Fibroblast of lung (primary cell): ENCODE measurements at regions not wholly inside any gene's neighbourhood (a gene's known extent, or its start where the extent isn't known, plus 50 kb on each side); places are given as distances from the start of the nearest gene placed in this dataset.

Experiments
- DNase-seq, 2 donors: peaks; one replicate each; pipeline versions ENCODE4 v3.0.0 to v3.0.0-alpha.2; 2010; ENCODE audit warnings: low read depth in 2 of 2
- H2AFZ ChIP-seq: 2 replicates; pipeline ENCODE4 v1.5.1; 2012; ENCODE audit warnings: low read length, control low read depth, inconsistent platforms
- H3K27ac ChIP-seq: 2 replicates; pipeline ENCODE4 v1.5.1; 2011; ENCODE audit warnings: low read length, control low read depth; ENCODE audit not compliant: insufficient read depth
- H3K27me3 ChIP-seq: 2 replicates; pipeline ENCODE4 v1.5.1; 2011; ENCODE audit warnings: mild to moderate bottlenecking, low read length; ENCODE audit not compliant: control insufficient read depth, insufficient read depth
- H3K36me3 ChIP-seq: 2 replicates; pipeline ENCODE4 v1.5.1; 2011; ENCODE audit warnings: low read length; ENCODE audit not compliant: control insufficient read depth, insufficient read depth
- H3K4me1 ChIP-seq: 2 replicates; pipeline ENCODE4 v1.5.1; 2011; ENCODE audit warnings: low read length; ENCODE audit not compliant: control insufficient read depth, insufficient read depth; ENCODE audit errors: extremely low read depth
- H3K4me2 ChIP-seq: 2 replicates; pipeline ENCODE4 v1.5.1; 2011; ENCODE audit warnings: low read length, control low read depth; ENCODE audit not compliant: insufficient read depth; ENCODE audit errors: extremely low read depth
- H3K4me3 ChIP-seq, 4 experiments: fragments of 200-600 bp in 1 of 4; sonication (generic) in 1 of 4; replicated peaks in 1 of 4; 2 replicates each; pipeline ENCODE4 v1.5.1; 2011 to 2016; ENCODE audit warnings: low read length in 4 of 4, low read depth in 3 of 4, mild to moderate bottlenecking in 3 of 4, control low read depth in 2 of 4, inconsistent platforms in 1 of 4, mixed read lengths in 1 of 4; ENCODE audit not compliant: insufficient read depth in 1 of 4; ENCODE audit errors: control extremely low read depth in 1 of 4
- H3K79me2 ChIP-seq: 2 replicates; pipeline ENCODE4 v1.5.1; 2012; ENCODE audit warnings: mild to moderate bottlenecking, low read length, inconsistent platforms; ENCODE audit not compliant: control insufficient read depth, insufficient read depth
- H3K9ac ChIP-seq: 2 replicates; pipeline ENCODE4 v1.5.1; 2011; ENCODE audit warnings: mild to moderate bottlenecking, low read length, control low read depth; ENCODE audit not compliant: insufficient read depth
- H3K9me3 ChIP-seq: 2 replicates; pipeline ENCODE4 v1.5.1; 2012; ENCODE audit warnings: low read depth, low read length; ENCODE audit not compliant: control insufficient read depth, insufficient read depth
- H4K20me1 ChIP-seq: 2 replicates; pipeline ENCODE4 v1.5.1; 2011; ENCODE audit warnings: low read length; ENCODE audit not compliant: control insufficient read depth, insufficient read depth; ENCODE audit errors: extremely low read depth
- EZH2 ChIP-seq: IDR thresholded peaks from 2 replicates; pipeline ENCODE4 v1.5.1; 2012; ENCODE audit warnings: low read length, control low read depth, mild to moderate bottlenecking; ENCODE audit errors: missing control alignments
- TF ChIP-seq, protein P1 (sequence below), 2 donors: IDR thresholded peaks in 1 of 2; conservative IDR thresholded peaks in 1 of 2; 1 replicate in 1 of 2; 2 replicates in 1 of 2; pipeline ENCODE4 v1.5.1; 2011 to 2012; ENCODE audit warnings: low read length in 2 of 2, control low read depth in 1 of 2, inconsistent platforms in 1 of 2, low read depth in 1 of 2, mild to moderate bottlenecking in 1 of 2

GRCh38 chr6:122114717-122115116, 284.7 kb upstream of the HSF2 start:
- H3K9me3 ChIP-seq, result no peaks in the 10 kb centered on the region
- no peak overlapping the region for H3K4me3 ChIP-seq
- H2AFZ ChIP-seq, result no peak overlapping the region
- peak in 1 of 2 donors; percentile 5 for DNase-seq
- H3K9ac ChIP-seq, result no peak overlapping the region
- H4K20me1 ChIP-seq, result no peaks in the 10 kb centered on the region
- no peak overlapping the region for H3K4me2 ChIP-seq
- no peaks in the 10 kb centered on the region for H3K4me1 ChIP-seq
- no peaks in the 10 kb centered on the region for H3K79me2 ChIP-seq
- TF ChIP-seq, protein P1, sequence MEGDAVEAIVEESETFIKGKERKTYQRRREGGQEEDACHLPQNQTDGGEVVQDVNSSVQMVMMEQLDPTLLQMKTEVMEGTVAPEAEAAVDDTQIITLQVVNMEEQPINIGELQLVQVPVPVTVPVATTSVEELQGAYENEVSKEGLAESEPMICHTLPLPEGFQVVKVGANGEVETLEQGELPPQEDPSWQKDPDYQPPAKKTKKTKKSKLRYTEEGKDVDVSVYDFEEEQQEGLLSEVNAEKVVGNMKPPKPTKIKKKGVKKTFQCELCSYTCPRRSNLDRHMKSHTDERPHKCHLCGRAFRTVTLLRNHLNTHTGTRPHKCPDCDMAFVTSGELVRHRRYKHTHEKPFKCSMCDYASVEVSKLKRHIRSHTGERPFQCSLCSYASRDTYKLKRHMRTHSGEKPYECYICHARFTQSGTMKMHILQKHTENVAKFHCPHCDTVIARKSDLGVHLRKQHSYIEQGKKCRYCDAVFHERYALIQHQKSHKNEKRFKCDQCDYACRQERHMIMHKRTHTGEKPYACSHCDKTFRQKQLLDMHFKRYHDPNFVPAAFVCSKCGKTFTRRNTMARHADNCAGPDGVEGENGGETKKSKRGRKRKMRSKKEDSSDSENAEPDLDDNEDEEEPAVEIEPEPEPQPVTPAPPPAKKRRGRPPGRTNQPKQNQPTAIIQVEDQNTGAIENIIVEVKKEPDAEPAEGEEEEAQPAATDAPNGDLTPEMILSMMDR (conservative IDR thresholded peaks at IDR 0.05 in 1 of 2, IDR thresholded peaks at IDR 0.05 in 1 of 2; ENCODE audit: low read depth in 1 of 2, low read length in 2 of 2), result no peak
- no peak for TF ChIP-seq EZH2
- no peaks in the 10 kb centered on the region for H3K36me3 ChIP-seq
- no peaks in the 10 kb centered on the region for H3K27me3 ChIP-seq
- H3K27ac ChIP-seq, result no peak overlapping the region

- Histone ChIP-seq H3K79me2 (no peaks in the 10 kb centered on the region), H3K4me2 (no peak overlapping the region), H4K20me1 (no peaks in the 10 kb centered on the region), H3K36me3 (no peaks in the 10 kb centered on the region), H3K9ac (no peak overlapping the region), H3K4me1 (no peaks in the 10 kb centered on the region), H2AFZ (no peak overlapping the region), H3K27ac (no peak overlapping the region), H3K4me3 (no peak overlapping the region), H3K27me3 (no peaks in the 10 kb centered on the region), H3K9me3 (no peaks in the 10 kb centered on the region)
- DNase-seq, result no peak
- TF ChIP-seq, protein P1 (conservative IDR thresholded peaks at IDR 0.05 in 1 of 2, IDR thresholded peaks at IDR 0.05 in 1 of 2; ENCODE audit: low read depth in 1 of 2, low read length in 2 of 2), result no peak
- TF ChIP-seq EZH2, result no peak
Observed at GRCh38 chr6:122116119-122116834, 283.2 kb upstream of the HSF2 start.

DNA sequence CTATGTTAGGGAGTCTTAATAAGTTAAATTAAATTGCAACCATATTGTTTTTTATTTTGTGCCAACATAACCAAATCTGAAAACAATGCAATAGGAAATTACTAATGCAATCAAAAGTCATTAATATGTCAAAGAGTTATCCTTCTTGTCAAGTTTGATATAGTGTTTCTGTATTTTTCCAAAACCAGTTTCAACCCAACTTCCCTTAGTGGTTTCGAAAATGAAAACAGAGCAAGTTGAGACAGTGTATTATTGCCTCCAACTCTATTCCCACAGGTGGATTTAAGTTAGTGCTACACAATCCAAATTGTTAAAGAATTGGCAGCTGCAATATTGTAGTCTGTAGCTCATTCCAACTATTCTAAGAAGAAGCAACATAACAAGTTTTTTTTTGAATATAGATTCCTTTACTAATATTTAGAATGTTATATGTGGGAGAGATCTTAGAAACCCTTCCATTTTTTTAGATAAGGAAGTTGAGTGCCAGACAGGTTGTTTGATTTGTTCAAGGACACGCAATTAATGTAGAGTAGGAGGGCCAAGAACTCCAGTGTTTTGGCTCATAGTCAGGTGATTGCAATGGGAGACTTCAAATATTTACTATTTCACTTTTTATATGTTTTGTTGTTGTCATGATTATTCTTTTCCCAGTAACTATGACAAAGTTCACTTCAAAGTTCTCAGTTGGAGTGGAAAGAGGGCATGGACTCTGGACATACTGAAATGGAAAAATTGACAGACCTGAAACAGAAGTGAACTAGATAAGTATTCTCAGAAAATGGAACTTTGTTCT, 282.4 kb upstream of the HSF2 start:
- H3K9ac ChIP-seq, result no peak overlapping the region
- no peak for DNase-seq
- no peak for TF ChIP-seq EZH2
- TF ChIP-seq, protein P1 (conservative IDR thresholded peaks at IDR 0.05 in 1 of 2, IDR thresholded peaks at IDR 0.05 in 1 of 2; ENCODE audit: low read depth in 1 of 2, low read length in 2 of 2), result no peak

More for the DNA sequence above, 282.4 kb upstream of the HSF2 start:
- no peak overlapping the region for H3K27ac ChIP-seq
- H3K79me2 ChIP-seq, result no peaks in the 10 kb centered on the region
- H3K36me3 ChIP-seq, result no peaks in the 10 kb centered on the region
- no peak overlapping the region for H3K4me2 ChIP-seq
- no peaks in the 10 kb centered on the region for H3K4me1 ChIP-seq
- H2AFZ ChIP-seq, result no peak overlapping the region
- no peak overlapping the region for H3K4me3 ChIP-seq
- H3K27me3 ChIP-seq, result no peaks in the 10 kb centered on the region
- H3K9me3 ChIP-seq, result no peaks in the 10 kb centered on the region
- no peaks in the 10 kb centered on the region for H4K20me1 ChIP-seq
